Fibroblast of lung (primary cell): ENCODE measurements at regions not wholly inside any gene's neighbourhood (a gene's known extent, or its start where the extent isn't known, plus 50 kb on each side); places are given as distances from the start of the nearest gene placed in this dataset.

ENCODE experiments used
- CTCF ChIP-seq, 2 donors: IDR thresholded peaks in 1 of 2; conservative IDR thresholded peaks in 1 of 2; 1 replicate in 1 of 2; 2 replicates in 1 of 2; pipeline ENCODE4 v1.5.1; 2011 to 2012; ENCODE audit warnings: low read length in 2 of 2, control low read depth in 1 of 2, inconsistent platforms in 1 of 2, low read depth in 1 of 2, mild to moderate bottlenecking in 1 of 2
- EZH2 ChIP-seq: IDR thresholded peaks from 2 replicates; pipeline ENCODE4 v1.5.1; 2012; ENCODE audit warnings: low read length, control low read depth, mild to moderate bottlenecking; ENCODE audit errors: missing control alignments

GRCh38 chr17:73791121-73791520, 146.9 kb upstream of the SDK2 start:
- TF ChIP-seq CTCF (conservative IDR thresholded peaks at IDR 0.05 in 1 of 2, IDR thresholded peaks at IDR 0.05 in 1 of 2; ENCODE audit: low read depth in 1 of 2, low read length in 2 of 2) (no peak), EZH2 (no peak)
